Peyer's patch (tissue), 4 donors: ENCODE measurements at regions not wholly inside any gene's neighbourhood (a gene's known extent, or its start where the extent isn't known, plus 50 kb on each side); places are given as distances from the start of the nearest gene placed in this dataset.

ENCODE experiments used
- POLR2A ChIP-seq, 2 donors: fragments of 450-650 bp; IDR thresholded peaks; one replicate each; pipeline ENCODE4 v1.5.1; 2017; ENCODE audit warnings: antibody characterized with exemption in 2 of 2, mild to moderate bottlenecking in 2 of 2, moderate library complexity in 2 of 2
- TF ChIP-seq, protein P1 (sequence below), 6 experiments: fragments of 450-650 bp in 4 of 6; fragments of 200-600 bp in 2 of 6; sonication (generic) in 1 of 6; IDR thresholded peaks; one replicate each; pipeline ENCODE4 v1.5.1; 2017 to 2019; ENCODE audit warnings: antibody characterized with exemption in 6 of 6, mild to moderate bottlenecking in 3 of 6, moderate library complexity in 1 of 6

DNA sequence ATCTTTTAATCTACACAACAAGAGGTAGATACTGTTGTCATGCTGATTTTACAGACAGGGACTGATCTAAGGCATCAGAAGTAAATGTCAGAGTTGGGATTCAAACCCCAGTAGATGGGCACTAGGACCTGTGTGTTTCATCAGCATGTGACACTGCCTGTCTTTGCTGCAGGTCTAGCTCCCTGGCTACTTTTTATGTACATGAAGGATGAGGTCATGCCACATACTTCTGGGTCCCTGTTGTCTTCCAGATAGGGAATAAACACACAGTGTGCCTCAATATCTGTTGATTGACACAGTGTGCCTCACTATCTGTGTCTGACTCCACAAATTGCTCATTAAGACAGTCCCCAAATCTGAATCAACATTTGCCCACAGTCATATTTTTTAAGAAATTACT is 106.9 kb downstream of the TFAP2B start:
- TF ChIP-seq, protein P1, sequence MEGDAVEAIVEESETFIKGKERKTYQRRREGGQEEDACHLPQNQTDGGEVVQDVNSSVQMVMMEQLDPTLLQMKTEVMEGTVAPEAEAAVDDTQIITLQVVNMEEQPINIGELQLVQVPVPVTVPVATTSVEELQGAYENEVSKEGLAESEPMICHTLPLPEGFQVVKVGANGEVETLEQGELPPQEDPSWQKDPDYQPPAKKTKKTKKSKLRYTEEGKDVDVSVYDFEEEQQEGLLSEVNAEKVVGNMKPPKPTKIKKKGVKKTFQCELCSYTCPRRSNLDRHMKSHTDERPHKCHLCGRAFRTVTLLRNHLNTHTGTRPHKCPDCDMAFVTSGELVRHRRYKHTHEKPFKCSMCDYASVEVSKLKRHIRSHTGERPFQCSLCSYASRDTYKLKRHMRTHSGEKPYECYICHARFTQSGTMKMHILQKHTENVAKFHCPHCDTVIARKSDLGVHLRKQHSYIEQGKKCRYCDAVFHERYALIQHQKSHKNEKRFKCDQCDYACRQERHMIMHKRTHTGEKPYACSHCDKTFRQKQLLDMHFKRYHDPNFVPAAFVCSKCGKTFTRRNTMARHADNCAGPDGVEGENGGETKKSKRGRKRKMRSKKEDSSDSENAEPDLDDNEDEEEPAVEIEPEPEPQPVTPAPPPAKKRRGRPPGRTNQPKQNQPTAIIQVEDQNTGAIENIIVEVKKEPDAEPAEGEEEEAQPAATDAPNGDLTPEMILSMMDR (IDR thresholded peaks at IDR 0.05) = no peak
- TF ChIP-seq POLR2A (IDR thresholded peaks at IDR 0.05) = no peak
